ENCODE measurements at regions not wholly inside any gene's neighbourhood (a gene's known extent, or its start where the extent isn't known, plus 50 kb on each side); places are given as distances from the start of the nearest gene placed in this dataset.

GRCh38 chr11:129273322-129273721 lies 81.2 kb upstream of the ARHGAP32 start:
- in situ Hi-C loops (cut with HindIII; ENCODE audit: low pct_unique_long_range_greater_than_20kb, low sequenced_read_pairs) = no loop called here
- no TSS peak for BruUV-seq (replicated peaks)
- Histone ChIP-seq H3K27ac (ENCODE audit: low read length) (peak overlapping the region; percentile 11; the same call in 1 of the 2 replicates), H3K4me1 (ENCODE audit: control insufficient read depth, insufficient read depth, low read length) (peaks cover 47% of the 10 kb centered on the region), H3K4me3 (ENCODE audit: low read depth in 2 of 2, low read length in 2 of 2) (no peak overlapping the region), H3K27me3 (ENCODE audit: control insufficient read depth, insufficient read depth, low read length) (no peaks in the 10 kb centered on the region), H3K36me3 (ENCODE audit: control insufficient read depth, insufficient read depth, low read length) (no peaks in the 10 kb centered on the region), H3K9me3 (ENCODE audit: control insufficient read depth, insufficient read depth, low read depth, low read length) (no peaks in the 10 kb centered on the region)
- POLR2A ChIA-PET = no interaction called here
- ATAC-seq (no peak), DNase-seq (ENCODE audit: low read depth, low spot score) (no peak)
- intact Hi-C loops (cut with micrococcal nuclease; ENCODE audit: unreplicated experiment) = loop anchor here (10.0 kb wide), 1 partner anchor 129 kb away; no protein-coding TSS in a partner anchor
- no peak for TF ChIP-seq TCF7L2 (IDR thresholded peaks at IDR 0.05; ENCODE audit: low read depth, low read length)
- CTCF ChIA-PET = no interaction called here

- intact Hi-C loops (cut with micrococcal nuclease; ENCODE audit: unreplicated experiment) = loop anchor here (10.0 kb wide), 1 partner anchor 126 kb away; no protein-coding TSS in a partner anchor
- in situ Hi-C loops (cut with HindIII; ENCODE audit: low pct_unique_long_range_greater_than_20kb, low sequenced_read_pairs) = no loop called here
- H3K36me3 ChIP-seq (ENCODE audit: control insufficient read depth, insufficient read depth, low read length) = no peaks in the 10 kb centered on the region
- DNase-seq (ENCODE audit: low read depth, low spot score) (no peak), ATAC-seq (no peak)
- H3K27ac ChIP-seq (ENCODE audit: low read length) = no peak overlapping the region
- no peaks in the 10 kb centered on the region for H3K9me3 ChIP-seq (ENCODE audit: control insufficient read depth, insufficient read depth, low read depth, low read length)
- TF ChIP-seq TCF7L2 (IDR thresholded peaks at IDR 0.05; ENCODE audit: low read depth, low read length) = no peak
- TF ChIP-seq SIN3A (IDR thresholded peaks at IDR 0.05; ENCODE audit: borderline replicate concordance, insufficient read depth, low read depth, low read length) = no peak
- TF ChIP-seq, protein P1, sequence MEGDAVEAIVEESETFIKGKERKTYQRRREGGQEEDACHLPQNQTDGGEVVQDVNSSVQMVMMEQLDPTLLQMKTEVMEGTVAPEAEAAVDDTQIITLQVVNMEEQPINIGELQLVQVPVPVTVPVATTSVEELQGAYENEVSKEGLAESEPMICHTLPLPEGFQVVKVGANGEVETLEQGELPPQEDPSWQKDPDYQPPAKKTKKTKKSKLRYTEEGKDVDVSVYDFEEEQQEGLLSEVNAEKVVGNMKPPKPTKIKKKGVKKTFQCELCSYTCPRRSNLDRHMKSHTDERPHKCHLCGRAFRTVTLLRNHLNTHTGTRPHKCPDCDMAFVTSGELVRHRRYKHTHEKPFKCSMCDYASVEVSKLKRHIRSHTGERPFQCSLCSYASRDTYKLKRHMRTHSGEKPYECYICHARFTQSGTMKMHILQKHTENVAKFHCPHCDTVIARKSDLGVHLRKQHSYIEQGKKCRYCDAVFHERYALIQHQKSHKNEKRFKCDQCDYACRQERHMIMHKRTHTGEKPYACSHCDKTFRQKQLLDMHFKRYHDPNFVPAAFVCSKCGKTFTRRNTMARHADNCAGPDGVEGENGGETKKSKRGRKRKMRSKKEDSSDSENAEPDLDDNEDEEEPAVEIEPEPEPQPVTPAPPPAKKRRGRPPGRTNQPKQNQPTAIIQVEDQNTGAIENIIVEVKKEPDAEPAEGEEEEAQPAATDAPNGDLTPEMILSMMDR (IDR thresholded peaks at IDR 0.05) = no peak
- TF ChIP-seq POLR2AphosphoS5 (IDR thresholded peaks at IDR 0.05; ENCODE audit: low read depth, low read length) = no peak
- TF ChIP-seq, protein P2, sequence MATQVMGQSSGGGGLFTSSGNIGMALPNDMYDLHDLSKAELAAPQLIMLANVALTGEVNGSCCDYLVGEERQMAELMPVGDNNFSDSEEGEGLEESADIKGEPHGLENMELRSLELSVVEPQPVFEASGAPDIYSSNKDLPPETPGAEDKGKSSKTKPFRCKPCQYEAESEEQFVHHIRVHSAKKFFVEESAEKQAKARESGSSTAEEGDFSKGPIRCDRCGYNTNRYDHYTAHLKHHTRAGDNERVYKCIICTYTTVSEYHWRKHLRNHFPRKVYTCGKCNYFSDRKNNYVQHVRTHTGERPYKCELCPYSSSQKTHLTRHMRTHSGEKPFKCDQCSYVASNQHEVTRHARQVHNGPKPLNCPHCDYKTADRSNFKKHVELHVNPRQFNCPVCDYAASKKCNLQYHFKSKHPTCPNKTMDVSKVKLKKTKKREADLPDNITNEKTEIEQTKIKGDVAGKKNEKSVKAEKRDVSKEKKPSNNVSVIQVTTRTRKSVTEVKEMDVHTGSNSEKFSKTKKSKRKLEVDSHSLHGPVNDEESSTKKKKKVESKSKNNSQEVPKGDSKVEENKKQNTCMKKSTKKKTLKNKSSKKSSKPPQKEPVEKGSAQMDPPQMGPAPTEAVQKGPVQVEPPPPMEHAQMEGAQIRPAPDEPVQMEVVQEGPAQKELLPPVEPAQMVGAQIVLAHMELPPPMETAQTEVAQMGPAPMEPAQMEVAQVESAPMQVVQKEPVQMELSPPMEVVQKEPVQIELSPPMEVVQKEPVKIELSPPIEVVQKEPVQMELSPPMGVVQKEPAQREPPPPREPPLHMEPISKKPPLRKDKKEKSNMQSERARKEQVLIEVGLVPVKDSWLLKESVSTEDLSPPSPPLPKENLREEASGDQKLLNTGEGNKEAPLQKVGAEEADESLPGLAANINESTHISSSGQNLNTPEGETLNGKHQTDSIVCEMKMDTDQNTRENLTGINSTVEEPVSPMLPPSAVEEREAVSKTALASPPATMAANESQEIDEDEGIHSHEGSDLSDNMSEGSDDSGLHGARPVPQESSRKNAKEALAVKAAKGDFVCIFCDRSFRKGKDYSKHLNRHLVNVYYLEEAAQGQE (IDR thresholded peaks at IDR 0.05; ENCODE audit: insufficient read depth in 1 of 2, low read depth in 2 of 2, low read length in 1 of 2) = no peak
- no peak overlapping the region for H3K4me3 ChIP-seq (ENCODE audit: low read depth in 2 of 2, low read length in 2 of 2)
- POLR2A ChIA-PET = no interaction called here
- BruUV-seq (replicated peaks) = no TSS peak
- H3K4me1 ChIP-seq (ENCODE audit: control insufficient read depth, insufficient read depth, low read length) = peaks cover 26% of the 10 kb centered on the region
- H3K27me3 ChIP-seq (ENCODE audit: control insufficient read depth, insufficient read depth, low read length) = no peaks in the 10 kb centered on the region
- CTCF ChIA-PET = no interaction called here
These were observed 78.9 kb upstream of the ARHGAP32 start for GRCh38 chr11:129271030-129271429.

- TF ChIP-seq TCF7L2 (IDR thresholded peaks at IDR 0.05; ENCODE audit: low read depth, low read length) = no peak
- no peak for TF ChIP-seq POLR2AphosphoS5 (IDR thresholded peaks at IDR 0.05; ENCODE audit: low read depth, low read length)
- no peak for TF ChIP-seq SIN3A (IDR thresholded peaks at IDR 0.05; ENCODE audit: borderline replicate concordance, insufficient read depth, low read depth, low read length)
- TF ChIP-seq, protein P1 (IDR thresholded peaks at IDR 0.05) = no peak
- TF ChIP-seq, protein P2 (IDR thresholded peaks at IDR 0.05; ENCODE audit: insufficient read depth in 1 of 2, low read depth in 2 of 2, low read length in 1 of 2) = no peak
- intact Hi-C loops (cut with micrococcal nuclease; ENCODE audit: unreplicated experiment) = loop anchor here (10.0 kb wide), 1 partner anchor 126 kb away; no protein-coding TSS in a partner anchor
- in situ Hi-C loops (cut with HindIII; ENCODE audit: low pct_unique_long_range_greater_than_20kb, low sequenced_read_pairs) = no loop called here
- Histone ChIP-seq H3K4me3 (ENCODE audit: low read depth in 2 of 2, low read length in 2 of 2) (no peak overlapping the region), H3K27me3 (ENCODE audit: control insufficient read depth, insufficient read depth, low read length) (no peaks in the 10 kb centered on the region), H3K27ac (ENCODE audit: low read length) (no peak overlapping the region), H3K4me1 (ENCODE audit: control insufficient read depth, insufficient read depth, low read length) (peaks cover 21% of the 10 kb centered on the region), H3K9me3 (ENCODE audit: control insufficient read depth, insufficient read depth, low read depth, low read length) (no peaks in the 10 kb centered on the region), H3K36me3 (ENCODE audit: control insufficient read depth, insufficient read depth, low read length) (no peaks in the 10 kb centered on the region)
- ChIA-PET POLR2A (no interaction called here), CTCF (interaction anchor here (0.6 kb wide), 1 partner anchor 40 kb away, joined by 3 read pairs; no protein-coding TSS in a partner anchor)
- BruUV-seq (replicated peaks) = no TSS peak
- DNase-seq (ENCODE audit: low read depth, low spot score) (no peak), ATAC-seq (no peak)
These were observed 78.3 kb upstream of the ARHGAP32 start for GRCh38 chr11:129270446-129270845.
